Astrocyte (in vitro differentiated cells and primary cell): ENCODE measurements at regions not wholly inside any gene's neighbourhood (a gene's known extent, or its start where the extent isn't known, plus 50 kb on each side); places are given as distances from the start of the nearest gene placed in this dataset.

Experiments used
- EZH2 ChIP-seq: IDR thresholded peaks from 2 replicates; pipeline ENCODE4 v1.6.1; 2012; ENCODE audit warnings: mild to moderate bottlenecking, low read length, inconsistent platforms; ENCODE audit not compliant: insufficient read depth
- TF ChIP-seq, protein P1 (sequence below): IDR thresholded peaks from 2 replicates; pipeline ENCODE4 v1.5.1; 2011; ENCODE audit warnings: low read depth, mild to moderate bottlenecking, inconsistent platforms, low read length, moderate library complexity; ENCODE audit not compliant: insufficient read depth

DNA sequence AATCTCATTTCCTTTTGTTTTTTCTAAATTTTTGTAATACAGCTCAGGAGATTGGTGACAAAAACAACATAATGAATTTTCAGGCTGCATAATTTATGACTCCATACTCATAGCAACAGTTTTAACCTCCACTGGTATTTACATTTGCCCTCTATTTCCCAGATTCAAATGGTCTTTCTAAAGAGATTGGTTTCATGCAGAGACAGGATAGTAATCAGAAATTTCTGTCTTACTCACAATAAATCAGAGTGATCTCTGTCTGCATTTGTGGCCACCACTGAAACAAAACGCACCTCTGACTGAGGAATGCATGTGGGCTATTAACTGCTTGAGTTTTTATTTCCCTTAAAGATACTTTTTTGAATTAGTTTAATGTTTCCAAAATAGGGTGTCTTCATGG, 1526.0 kb downstream of the CDH8 start:
- TF ChIP-seq, protein P1, sequence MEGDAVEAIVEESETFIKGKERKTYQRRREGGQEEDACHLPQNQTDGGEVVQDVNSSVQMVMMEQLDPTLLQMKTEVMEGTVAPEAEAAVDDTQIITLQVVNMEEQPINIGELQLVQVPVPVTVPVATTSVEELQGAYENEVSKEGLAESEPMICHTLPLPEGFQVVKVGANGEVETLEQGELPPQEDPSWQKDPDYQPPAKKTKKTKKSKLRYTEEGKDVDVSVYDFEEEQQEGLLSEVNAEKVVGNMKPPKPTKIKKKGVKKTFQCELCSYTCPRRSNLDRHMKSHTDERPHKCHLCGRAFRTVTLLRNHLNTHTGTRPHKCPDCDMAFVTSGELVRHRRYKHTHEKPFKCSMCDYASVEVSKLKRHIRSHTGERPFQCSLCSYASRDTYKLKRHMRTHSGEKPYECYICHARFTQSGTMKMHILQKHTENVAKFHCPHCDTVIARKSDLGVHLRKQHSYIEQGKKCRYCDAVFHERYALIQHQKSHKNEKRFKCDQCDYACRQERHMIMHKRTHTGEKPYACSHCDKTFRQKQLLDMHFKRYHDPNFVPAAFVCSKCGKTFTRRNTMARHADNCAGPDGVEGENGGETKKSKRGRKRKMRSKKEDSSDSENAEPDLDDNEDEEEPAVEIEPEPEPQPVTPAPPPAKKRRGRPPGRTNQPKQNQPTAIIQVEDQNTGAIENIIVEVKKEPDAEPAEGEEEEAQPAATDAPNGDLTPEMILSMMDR: no peak
- TF ChIP-seq EZH2: no peak
